ENCODE measurements at regions not wholly inside any gene's neighbourhood (a gene's known extent, or its start where the extent isn't known, plus 50 kb on each side); places are given as distances from the start of the nearest gene placed in this dataset.

GRCh38 chr10:131685576-131685975 lies 215.2 kb upstream of the PPP2R2D start:
- TF ChIP-seq CTCF (IDR thresholded peaks at IDR 0.05) (no peak), POLR2A (IDR thresholded peaks at IDR 0.05) (no peak)
